Lung (tissue), 11 donors: ENCODE measurements at regions not wholly inside any gene's neighbourhood (a gene's known extent, or its start where the extent isn't known, plus 50 kb on each side); places are given as distances from the start of the nearest gene placed in this dataset.

Experiments used
- ATAC-seq: fragments of 200-7000 bp; cut with Tn5 transposase; one replicate; pipeline ENCODE4 v1.9.1; 2020; ENCODE audit warnings: moderate number of reproducible peaks; ENCODE audit not compliant: insufficient read depth, low FRiP score
- DNase-seq, 3 donors: peaks; one replicate each; pipeline ENCODE4 v3.0.0-alpha.2; 2013 to 2017
- H3K27ac ChIP-seq, 2 donors: one replicate each; pipeline ENCODE4 v1.5.1; 2013; ENCODE audit warnings: mild to moderate bottlenecking in 2 of 2, moderate library complexity in 2 of 2, control low read depth in 1 of 2, inconsistent platforms in 1 of 2, low read depth in 1 of 2, low read length in 1 of 2
- H3K27me3 ChIP-seq, 3 donors: one replicate each; pipeline ENCODE4 v1.5.1; 2013; ENCODE audit warnings: low read length in 2 of 3; ENCODE audit not compliant: control insufficient read depth in 3 of 3, insufficient read depth in 3 of 3
- H3K36me3 ChIP-seq, 4 donors: one replicate each; pipeline ENCODE4 v1.5.1; 2013; ENCODE audit warnings: low read length in 4 of 4, mild to moderate bottlenecking in 1 of 4, moderate library complexity in 1 of 4; ENCODE audit not compliant: control insufficient read depth in 4 of 4, insufficient read depth in 4 of 4
- H3K4me1 ChIP-seq, 5 donors: one replicate each; pipeline ENCODE4 v1.5.1; 2013; ENCODE audit warnings: low read length in 5 of 5, mild to moderate bottlenecking in 2 of 5, moderate library complexity in 1 of 5; ENCODE audit not compliant: control insufficient read depth in 5 of 5, insufficient read depth in 5 of 5
- H3K4me3 ChIP-seq: one replicate; pipeline ENCODE4 v1.5.1; 2013; ENCODE audit warnings: mild to moderate bottlenecking, control low read depth, moderate library complexity
- H3K9ac ChIP-seq, 2 donors: one replicate each; pipeline ENCODE4 v1.5.1; 2013; ENCODE audit warnings: low read length in 2 of 2, control low read depth in 1 of 2; ENCODE audit not compliant: insufficient read depth in 1 of 2
- H3K9me3 ChIP-seq, 4 donors: one replicate each; pipeline ENCODE4 v1.5.1; 2013; ENCODE audit warnings: low read length in 3 of 4, mild to moderate bottlenecking in 1 of 4, moderate library complexity in 1 of 4; ENCODE audit not compliant: control insufficient read depth in 4 of 4, insufficient read depth in 3 of 4
- CTCF ChIP-seq: IDR thresholded peaks from 2 replicates; pipeline ENCODE4 v1.5.1; 2012; ENCODE audit warnings: mild to moderate bottlenecking; ENCODE audit errors: control extremely low read depth, extremely low read depth
- WGBS, 2 donors: extraction: QIAGEN DNeasy Blood & Tissue Kit; methylation state at CpG; one replicate each; pipeline ENCODE4 v1.1.7; 2013; 5-methylcytosine and 5-hydroxymethylcytosine counted together
- donor health status: control.
- donor health status: control.
- donor health status: Bipolar disorder and iron deficiency.
- donor health status: healthy.
- donor health status: DM: yes; HTN: yes; CAD: no.

GRCh38 chr22:46054091-46055073 is 77.4 kb upstream of the WNT7B start:
- TF ChIP-seq CTCF = no peak
- Histone ChIP-seq H3K27ac (peak overlapping the region; percentile 98 to 99), H3K36me3 (peaks cover 0 to 2% (median 0%) of the 10 kb centered on the region in 4 donors), H3K9ac (peak overlapping the region in 1 of 2 donors; percentile 51), H3K4me1 (peaks cover 8 to 47% (median 33%) of the 10 kb centered on the region in 5 donors), H3K4me3 (peak overlapping the region; percentile 75), H3K27me3 (no peaks in the 10 kb centered on the region), H3K9me3 (no peaks in the 10 kb centered on the region)
- WGBS, 2 donors = 3 to 21% methylated on average over 34 to 42 of the region's 42 CpGs
- DNase-seq (peak; percentile 86 to 93 (median 89)), ATAC-seq (peak; percentile 59)

- peaks cover 0 to 5% (median 1%) of the 10 kb centered on the region in 3 donors for H3K27me3 ChIP-seq
Observed at GRCh38 chr22:46055181-46055875, 78.4 kb upstream of the WNT7B start.

GRCh38 chr22:46055911-46056545 is 79.1 kb upstream of the WNT7B start:
- H3K27me3 ChIP-seq = peaks cover 0 to 8% (median 7%) of the 10 kb centered on the region in 3 donors
- H3K9me3 ChIP-seq = no peaks in the 10 kb centered on the region
- WGBS, 2 donors = 49 to 85% methylated on average over 19 of the region's 19 CpGs
- ATAC-seq (no peak), DNase-seq (peak in 1 of 3 donors; percentile 5)
- H3K9ac ChIP-seq = peak overlapping the region in 1 of 2 donors; percentile 32
- no peak for TF ChIP-seq CTCF
- H3K27ac ChIP-seq = peak overlapping the region; percentile 90 to 93
- H3K4me3 ChIP-seq = no peak overlapping the region
- peaks cover 8 to 51% (median 33%) of the 10 kb centered on the region in 5 donors for H3K4me1 ChIP-seq
- peaks cover 0 to 2% (median 0%) of the 10 kb centered on the region in 4 donors for H3K36me3 ChIP-seq

More at GRCh38 chr22:46055181-46055875, 78.4 kb upstream of the WNT7B start:
- ATAC-seq = no peak
- DNase-seq = peak in 1 of 3 donors; percentile 8
- Histone ChIP-seq H3K27ac (peak overlapping the region; percentile 90 to 93), H3K4me3 (peak overlapping the region; percentile 32), H3K36me3 (peaks cover 0 to 2% (median 0%) of the 10 kb centered on the region in 4 donors), H3K9ac (no peak overlapping the region), H3K4me1 (peaks cover 8 to 47% (median 33%) of the 10 kb centered on the region in 5 donors), H3K9me3 (no peaks in the 10 kb centered on the region)
- no peak for TF ChIP-seq CTCF
- 38 to 71% methylated on average over 17 of the region's 17 CpGs for WGBS, 2 donors
